IPS-18c (cell line): ENCODE measurements at regions not wholly inside any gene's neighbourhood (a gene's known extent, or its start where the extent isn't known, plus 50 kb on each side); places are given as distances from the start of the nearest gene placed in this dataset.
"Not testable (repeated sequence)": the region's sequence is repeated elsewhere in the genome, so short reads cannot be mapped to it uniquely, and the experiment has no call there.

Experiments used
- H3K4me3 ChIP-seq: 2 replicates; pipeline ENCODE4 v1.7.0; 2013; ENCODE audit warnings: low read depth, mild to moderate bottlenecking, low read length, moderate library complexity; ENCODE audit not compliant: insufficient read depth
- H3K9me3 ChIP-seq: one replicate; pipeline ENCODE4 v1.6.1; 2013; ENCODE audit warnings: mild to moderate bottlenecking, low read length, moderate library complexity; ENCODE audit not compliant: control insufficient read depth, insufficient read depth

- Histone ChIP-seq H3K9me3 (no peaks in the 10 kb centered on the region), H3K4me3 (no peak overlapping the region)
Observed at GRCh38 chr12:85413266-85413665, 133.2 kb downstream of the ALX1 start.

- no peaks in the 10 kb centered on the region for H3K9me3 ChIP-seq
- H3K4me3 ChIP-seq, result no peak overlapping the region
Observed at GRCh38 chr12:85422762-85423161, 142.7 kb downstream of the ALX1 start.

GRCh38 chr12:85423947-85424346 is 143.9 kb downstream of the ALX1 start:
- H3K4me3 ChIP-seq, result no peak overlapping the region

GRCh38 chr12:85424581-85425348 is 144.7 kb downstream of the ALX1 start:
- Histone ChIP-seq H3K9me3 (no peaks in the 10 kb centered on the region), H3K4me3 (no peak overlapping the region)

More at GRCh38 chr12:85423947-85424346, 143.9 kb downstream of the ALX1 start:
- no peaks in the 10 kb centered on the region for H3K9me3 ChIP-seq

- Histone ChIP-seq H3K9me3 (no peaks in the 10 kb centered on the region), H3K4me3 (no peak overlapping the region)
Observed at GRCh38 chr12:85425349-85425612, 145.3 kb downstream of the ALX1 start.

GRCh38 chr12:85425926-85426325 is 145.9 kb downstream of the ALX1 start:
- Histone ChIP-seq H3K4me3 (no peak overlapping the region), H3K9me3 (no peaks in the 10 kb centered on the region)

GRCh38 chr12:85433148-85433547 is 153.1 kb downstream of the ALX1 start:
- not testable (repeated sequence) for H3K9me3 ChIP-seq, H3K4me3 ChIP-seq

- H3K9me3 ChIP-seq, result no peaks in the 10 kb centered on the region
- H3K4me3 ChIP-seq, result no peak overlapping the region
Observed at GRCh38 chr12:85440271-85440670, 160.3 kb downstream of the ALX1 start.

- Histone ChIP-seq H3K4me3 (no peak overlapping the region), H3K9me3 (no peaks in the 10 kb centered on the region)
Observed at GRCh38 chr12:85441025-85441424, 161.0 kb downstream of the ALX1 start.

- no peak overlapping the region for H3K4me3 ChIP-seq
- no peaks in the 10 kb centered on the region for H3K9me3 ChIP-seq
Observed at GRCh38 chr12:85441741-85442140, 161.7 kb downstream of the ALX1 start.

GRCh38 chr12:85445060-85445938 is 165.3 kb downstream of the ALX1 start:
- Histone ChIP-seq H3K9me3 (no peaks in the 10 kb centered on the region), H3K4me3 (no peak overlapping the region)

GRCh38 chr12:85448031-85448430 is 168.0 kb downstream of the ALX1 start:
- H3K4me3 ChIP-seq, result no peak overlapping the region
- H3K9me3 ChIP-seq, result no peaks in the 10 kb centered on the region

GRCh38 chr12:85448548-85449139 is 168.6 kb downstream of the ALX1 start:
- Histone ChIP-seq H3K9me3 (no peaks in the 10 kb centered on the region), H3K4me3 (no peak overlapping the region)

- Histone ChIP-seq H3K4me3 (no peak overlapping the region), H3K9me3 (no peaks in the 10 kb centered on the region)
Observed at GRCh38 chr12:85457016-85457415, 177.0 kb downstream of the ALX1 start.

- H3K9me3 ChIP-seq, result no peaks in the 10 kb centered on the region
- no peak overlapping the region for H3K4me3 ChIP-seq
Observed at GRCh38 chr12:85461127-85461526, 181.1 kb downstream of the ALX1 start.

- Histone ChIP-seq H3K4me3 (no peak overlapping the region), H3K9me3 (no peaks in the 10 kb centered on the region)
Observed at GRCh38 chr12:85462888-85463287, 182.9 kb downstream of the ALX1 start.

GRCh38 chr12:85466890-85467289 is 186.9 kb downstream of the ALX1 start:
- no peaks in the 10 kb centered on the region for H3K9me3 ChIP-seq
- H3K4me3 ChIP-seq, result no peak overlapping the region
